ENCODE measurements at regions not wholly inside any gene's neighbourhood (a gene's known extent, or its start where the extent isn't known, plus 50 kb on each side); places are given as distances from the start of the nearest gene placed in this dataset.

GRCh38 chr12:17540921-17541320, 549.1 kb downstream of the RERGL start:
- no peak for DNase-seq (ENCODE audit: low read depth)

- no peak for DNase-seq (ENCODE audit: low read depth)
Measured at GRCh38 chr12:17528394-17528793, 561.6 kb downstream of the RERGL start.

GRCh38 chr12:17527021-17527420, 563.0 kb downstream of the RERGL start:
- DNase-seq (ENCODE audit: low read depth): no peak

DNA sequence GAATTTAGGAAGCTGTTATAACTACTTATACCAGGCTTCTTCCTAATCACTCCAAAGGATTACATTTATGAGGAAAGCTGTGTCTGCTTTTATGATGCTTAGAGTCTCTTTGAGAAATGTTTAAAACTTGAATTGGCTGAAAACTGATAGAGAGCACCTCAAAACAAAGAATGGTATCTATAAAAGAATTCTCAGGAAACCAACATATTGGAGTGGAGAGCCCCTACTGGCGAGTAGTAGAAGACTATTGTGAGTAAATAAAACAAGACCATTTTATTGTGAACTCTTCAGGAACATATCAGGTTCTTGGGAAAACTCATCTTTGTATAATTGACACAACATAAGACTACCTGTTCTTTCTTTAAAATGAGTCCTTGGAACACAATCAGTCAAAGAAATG, 578.6 kb downstream of the RERGL start:
- no peak for DNase-seq (ENCODE audit: low read depth)

DNA sequence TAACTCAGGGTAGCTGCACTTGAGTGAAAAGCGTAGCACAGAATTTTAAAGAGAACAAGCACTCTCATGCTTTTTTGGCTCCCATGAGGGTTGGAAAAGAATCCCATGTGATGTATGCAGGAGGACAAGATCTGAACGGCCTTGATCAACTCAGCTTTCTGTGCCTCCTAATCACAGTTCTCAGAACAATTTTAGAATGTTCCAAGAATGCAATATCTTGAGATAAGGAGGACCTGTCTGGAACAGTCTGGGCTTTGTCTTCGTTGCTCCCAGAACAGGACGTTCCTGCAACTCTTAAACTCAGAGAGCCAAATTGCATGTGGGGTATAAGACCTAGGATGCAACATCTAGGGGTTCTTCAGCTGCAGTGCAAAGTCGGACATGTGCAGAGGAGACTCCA, 582.7 kb downstream of the RERGL start:
- no peak for DNase-seq (ENCODE audit: low read depth)

GRCh38 chr12:17503742-17504141, 586.3 kb downstream of the RERGL start:
- DNase-seq (ENCODE audit: low read depth): no peak

GRCh38 chr12:17489452-17489851, 600.5 kb downstream of the RERGL start:
- no peak for DNase-seq (ENCODE audit: low read depth)

DNA sequence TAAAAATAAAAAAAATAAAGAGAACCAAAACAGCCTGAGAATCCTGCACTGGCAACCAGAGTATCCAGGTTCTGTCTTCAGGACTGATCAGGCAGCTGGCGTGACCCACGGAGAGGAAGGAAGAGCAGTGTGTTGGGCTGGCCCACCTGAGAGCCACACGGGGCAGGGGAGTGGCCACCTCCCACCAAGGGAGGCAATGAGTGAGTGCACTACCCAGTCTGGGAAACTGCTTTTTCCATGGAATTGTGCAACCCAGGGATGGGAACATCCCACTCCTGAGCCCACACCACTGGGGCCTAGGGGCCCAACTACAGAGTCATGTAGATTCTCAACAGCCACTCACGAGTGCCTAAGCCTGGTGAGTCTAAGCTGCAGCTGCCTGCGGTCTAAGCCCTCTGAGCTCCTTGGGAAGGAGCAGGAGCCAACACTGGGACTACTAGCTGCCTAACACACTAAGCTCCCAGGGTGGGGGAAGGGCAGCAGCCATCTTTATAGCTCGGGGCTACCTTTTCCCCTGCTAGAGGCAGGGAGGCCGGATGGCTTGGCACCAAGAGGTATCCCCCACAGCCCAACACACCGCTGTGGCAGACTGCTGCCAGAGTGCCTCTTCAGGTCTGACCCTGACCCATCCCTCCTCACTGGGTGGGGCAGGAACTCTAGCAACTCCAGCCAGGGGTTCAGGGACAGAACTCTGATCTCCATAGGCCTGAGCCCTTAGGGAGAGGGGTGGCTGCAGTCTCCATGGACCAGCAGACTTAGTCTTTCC, 610.9 kb downstream of the RERGL start:
- no peak for DNase-seq (ENCODE audit: low read depth)

- DNase-seq (ENCODE audit: low read depth): no peak
Measured at GRCh38 chr12:17470460-17470859, 619.5 kb downstream of the RERGL start.

- no peak for DNase-seq (ENCODE audit: low read depth)
Measured at GRCh38 chr12:17459214-17459613, 630.8 kb downstream of the RERGL start.

DNA sequence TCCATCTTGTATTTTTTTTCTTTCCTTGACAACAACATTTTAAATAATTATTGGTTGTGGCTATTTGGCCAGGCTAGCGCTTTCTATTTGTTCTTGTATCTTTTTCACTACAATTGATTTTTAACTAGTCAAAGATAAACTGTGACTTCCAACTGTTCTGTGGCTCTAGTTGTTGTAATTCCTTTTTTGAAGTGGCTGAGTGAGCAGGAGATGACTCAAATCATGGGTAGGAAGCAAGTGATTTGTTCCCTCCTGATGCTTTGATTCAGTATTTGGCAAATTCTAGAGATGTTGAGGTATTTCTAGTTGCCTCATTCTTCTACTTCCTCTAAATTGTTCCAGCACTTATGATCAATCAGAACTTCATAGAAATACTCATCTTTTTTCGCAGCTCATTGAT, 633.5 kb downstream of the RERGL start:
- no peak for DNase-seq (ENCODE audit: low read depth)

GRCh38 chr12:17438141-17438540, 651.9 kb downstream of the RERGL start:
- DNase-seq (ENCODE audit: low read depth): no peak

DNA sequence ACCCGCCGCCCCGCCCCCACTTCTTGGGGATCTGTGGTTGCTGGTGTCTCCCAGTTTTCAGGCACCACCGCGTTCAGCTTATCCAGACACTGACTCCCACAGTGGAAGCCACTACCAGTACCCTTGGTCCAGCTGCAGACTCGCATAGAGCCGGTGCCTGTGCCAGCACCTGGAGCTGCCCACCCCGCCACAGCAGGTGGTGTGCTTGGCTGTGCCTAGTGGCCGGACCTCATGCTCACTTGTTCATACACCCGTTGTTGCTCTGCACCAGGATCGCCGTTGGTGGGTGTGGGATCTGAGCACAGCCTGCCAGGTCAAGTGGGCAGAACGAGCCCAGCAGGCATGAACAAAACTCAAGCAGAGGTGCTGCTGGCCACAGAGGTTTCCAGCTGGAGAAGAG, 673.2 kb downstream of the RERGL start:
- DNase-seq (ENCODE audit: low read depth): no peak

GRCh38 chr12:17414596-17414995, 675.4 kb downstream of the RERGL start:
- DNase-seq (ENCODE audit: low read depth): no peak

- DNase-seq (ENCODE audit: low read depth): no peak
Measured at GRCh38 chr12:17411662-17412061, 678.3 kb downstream of the RERGL start.

- DNase-seq (ENCODE audit: low read depth): no peak
Measured at GRCh38 chr12:17388679-17389078, 701.3 kb downstream of the RERGL start.

DNA sequence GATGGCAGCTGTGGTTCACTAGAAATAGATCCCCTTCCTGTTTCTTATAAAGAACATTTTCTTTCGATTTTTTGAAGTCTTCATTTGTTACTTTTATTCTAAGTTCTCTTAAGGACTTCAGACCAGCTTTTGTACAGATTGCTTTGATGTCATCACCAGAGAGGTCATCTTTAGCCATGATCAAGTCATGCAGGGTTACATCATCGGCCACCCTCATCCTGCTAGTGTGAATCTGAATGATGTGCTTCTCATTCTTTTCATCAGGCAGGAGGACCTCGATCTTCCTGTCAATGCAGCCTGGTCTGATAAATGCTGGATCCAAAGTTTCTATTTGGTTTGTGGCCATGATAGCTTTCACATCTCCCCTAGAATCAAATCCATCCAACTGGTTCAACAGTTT, 706.7 kb downstream of the RERGL start:
- no peak for DNase-seq (ENCODE audit: low read depth)

DNA sequence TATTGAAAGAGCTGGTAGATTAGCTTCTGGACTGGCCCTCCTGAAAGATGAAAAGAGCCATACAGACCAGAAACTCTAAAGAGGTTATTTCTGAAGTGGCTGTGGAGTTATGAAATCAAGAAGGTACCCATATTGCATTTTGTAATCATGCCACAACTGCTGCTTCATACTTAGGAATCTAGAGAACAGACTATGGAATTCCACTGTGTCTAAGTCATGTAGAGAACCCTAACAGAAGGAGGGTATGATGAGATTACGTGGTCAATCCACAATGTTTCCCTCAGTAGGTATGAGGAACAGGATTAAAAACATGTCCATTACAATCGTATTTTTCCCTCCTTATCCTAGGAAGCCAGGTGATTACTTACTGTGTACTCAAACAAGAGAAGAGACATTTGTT, 708.8 kb downstream of the RERGL start:
- DNase-seq (ENCODE audit: low read depth): no peak

DNA sequence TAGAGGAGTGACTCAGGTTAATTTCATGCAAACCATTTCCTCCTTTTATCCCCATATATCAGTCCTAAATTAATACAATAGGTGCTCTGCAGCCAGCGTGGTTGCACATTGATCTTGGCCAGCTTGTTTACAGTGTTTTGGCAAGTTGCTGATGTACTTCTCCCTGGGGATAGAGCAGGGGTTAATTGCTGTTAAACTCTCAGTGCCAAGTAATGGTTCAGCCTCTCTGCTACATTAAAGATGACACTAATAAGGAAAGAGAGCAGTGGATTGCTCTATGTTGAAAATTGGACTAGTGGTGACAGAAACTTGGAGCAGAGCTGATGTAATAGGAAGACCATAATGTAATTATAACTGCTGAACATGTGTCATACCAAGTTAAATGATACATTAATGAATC, 717.5 kb downstream of the RERGL start:
- DNase-seq (ENCODE audit: low read depth): no peak

DNA sequence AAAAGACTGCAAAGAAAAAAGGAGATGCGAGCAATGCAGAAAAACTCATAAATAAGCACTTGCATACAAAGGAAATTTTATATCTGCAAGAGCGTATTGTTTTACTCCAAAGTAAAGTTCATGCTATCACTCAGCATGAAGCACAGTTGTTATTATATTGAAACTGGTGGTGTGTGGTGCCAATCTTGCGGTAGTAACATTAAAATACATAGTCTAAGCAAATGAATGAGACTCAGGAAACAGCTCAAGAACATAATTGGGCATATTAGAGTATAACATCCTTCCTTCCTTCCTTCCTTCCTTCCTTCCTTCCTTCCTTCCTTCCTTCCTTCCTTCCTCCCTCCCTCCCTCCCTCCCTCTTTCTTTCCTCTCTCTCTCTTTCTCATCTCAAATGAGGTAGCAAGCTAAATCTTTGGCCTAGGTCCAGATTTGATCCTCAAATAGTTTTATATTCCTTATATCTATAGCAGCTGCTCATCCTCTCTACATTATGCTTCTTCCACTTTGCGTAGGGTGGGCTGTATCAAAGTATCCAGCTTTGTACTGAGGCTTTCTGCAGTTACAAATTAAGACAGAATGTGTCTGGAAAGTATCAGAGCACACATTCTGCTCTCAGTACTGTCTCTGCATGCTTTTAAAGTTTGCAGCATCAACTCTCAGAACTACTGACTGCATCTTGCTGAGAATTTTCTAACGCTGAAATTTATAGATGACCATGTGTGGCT, 718.3 kb downstream of the RERGL start:
- DNase-seq (ENCODE audit: low read depth): no peak

DNA sequence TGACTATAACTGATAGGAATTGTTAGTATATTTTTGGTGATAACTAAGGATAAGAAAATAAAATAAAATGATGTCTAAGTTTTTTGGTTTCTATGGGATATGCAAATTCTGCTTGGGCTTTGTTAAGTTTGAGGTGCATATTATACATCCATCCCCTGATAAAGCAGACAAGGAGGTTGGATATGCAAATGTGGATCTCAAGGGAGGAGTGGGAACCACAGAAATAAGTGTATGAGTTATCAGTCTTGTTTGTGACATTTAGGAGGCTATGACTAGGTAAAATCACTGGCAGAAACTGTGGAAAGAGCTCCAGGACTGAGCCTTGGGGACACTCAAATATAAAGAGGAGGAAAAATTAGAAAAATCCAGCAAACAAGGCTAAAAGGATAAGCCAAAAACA, 719.4 kb downstream of the RERGL start:
- DNase-seq (ENCODE audit: low read depth): no peak

DNA sequence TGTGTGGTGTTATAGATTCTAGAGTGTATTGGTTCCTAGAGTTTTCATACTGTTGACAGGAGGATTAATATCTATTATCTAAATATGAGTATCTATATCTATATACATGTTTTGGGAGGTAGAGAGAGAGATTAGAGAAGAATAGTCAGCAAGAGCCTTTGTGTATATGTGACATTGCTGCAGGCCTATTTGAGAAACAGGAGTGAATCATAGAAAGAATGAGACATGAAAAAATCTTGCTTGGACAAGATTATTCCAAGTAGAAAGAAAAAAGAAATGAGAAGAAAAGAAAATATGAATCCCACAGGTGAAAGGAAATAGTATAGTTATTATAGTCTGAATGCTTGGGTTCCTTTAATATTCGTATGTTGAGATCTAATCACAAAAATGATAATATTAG, 720.4 kb downstream of the RERGL start:
- no peak for DNase-seq (ENCODE audit: low read depth)

GRCh38 chr12:17361224-17361623, 728.8 kb downstream of the RERGL start:
- DNase-seq (ENCODE audit: low read depth): no peak

GRCh38 chr12:17358835-17359234, 731.2 kb downstream of the RERGL start:
- no peak for DNase-seq (ENCODE audit: low read depth)
